Neural cell (in vitro differentiated cells): ENCODE measurements at regions not wholly inside any gene's neighbourhood (a gene's known extent, or its start where the extent isn't known, plus 50 kb on each side); places are given as distances from the start of the nearest gene placed in this dataset.

Experiments used
- H2AFZ ChIP-seq: fragments of 200-600, 300-800 bp; sonication (generic), shearing (Covaris generic); 2 replicates; pipeline ENCODE4 v1.6.0; 2014; ENCODE audit warnings: low read depth, mild to moderate bottlenecking, antibody characterized with exemption, low read length, moderate library complexity
- H3F3A ChIP-seq: fragments of 200-600 bp; shearing (Covaris generic); 2 replicates; pipeline ENCODE4 v1.6.1; 2016; ENCODE audit warnings: mild to moderate bottlenecking, moderate library complexity, mixed read lengths, antibody characterized with exemption, low read length; ENCODE audit not compliant: insufficient read depth, poor library complexity, severe bottlenecking
- H3K27ac ChIP-seq: fragments of 200-600, 300-800 bp; sonication (generic), shearing (Covaris generic); 2 replicates; pipeline ENCODE4 v1.5.1; 2014; ENCODE audit warnings: mild to moderate bottlenecking, low read length, moderate library complexity
- H3K27me3 ChIP-seq: fragments of 300-800, 200-600 bp; sonication (generic), shearing (Covaris generic); 2 replicates; pipeline ENCODE4 v1.6.0; 2014; ENCODE audit warnings: mild to moderate bottlenecking, low read depth, low read length, moderate library complexity; ENCODE audit not compliant: insufficient read depth
- H3K36me3 ChIP-seq: fragments of 300-800, 200-600 bp; sonication (generic), shearing (Covaris generic); 2 replicates; pipeline ENCODE4 v1.5.1; 2014; ENCODE audit warnings: mild to moderate bottlenecking, antibody characterized with exemption, low read length, moderate library complexity; ENCODE audit not compliant: insufficient read depth
- H3K4me2 ChIP-seq: fragments of 300-800, 200-600 bp; sonication (generic), shearing (Covaris generic); 2 replicates; pipeline ENCODE4 v1.6.0; 2014; ENCODE audit warnings: mild to moderate bottlenecking, low read length
- H3K4me3 ChIP-seq: fragments of 300-800, 200-600 bp; sonication (generic), shearing (Covaris generic); 2 replicates; pipeline ENCODE4 v1.5.1; 2014; ENCODE audit warnings: mild to moderate bottlenecking, low read length, moderate library complexity
- H3K79me2 ChIP-seq: fragments of 200-600 bp; shearing (Covaris generic); replicated peaks from 2 replicates; pipeline ENCODE4 v1.6.0; 2014; ENCODE audit warnings: mild to moderate bottlenecking, low read length, moderate library complexity; ENCODE audit not compliant: insufficient read depth
- H3K9ac ChIP-seq: fragments of 300-800, 200-600 bp; sonication (generic), shearing (Covaris generic); 2 replicates; pipeline ENCODE4 v1.6.1; 2016; ENCODE audit warnings: mild to moderate bottlenecking, low read length, mixed read lengths
- H3K9me2 ChIP-seq: fragments of 200-600 bp; shearing (Covaris generic); 2 replicates; pipeline ENCODE4 v1.6.1; 2016; ENCODE audit warnings: mild to moderate bottlenecking, low read length, mixed read lengths; ENCODE audit not compliant: insufficient read depth
- H3K9me3 ChIP-seq: fragments of 200-600, 300-800 bp; sonication (generic), shearing (Covaris generic); 2 replicates; pipeline ENCODE4 v1.6.1; 2016; ENCODE audit warnings: mild to moderate bottlenecking, mixed run types, low read length, moderate library complexity, mixed read lengths
- H4K20me1 ChIP-seq: fragments of 200-600 bp; shearing (Covaris generic); 2 replicates; pipeline ENCODE4 v1.6.1; 2016; ENCODE audit warnings: mild to moderate bottlenecking, mixed run types; ENCODE audit not compliant: insufficient read depth
- CTCF ChIP-seq: fragments of 450-650 bp; IDR thresholded peaks from 2 replicates; pipeline ENCODE4 v1.5.1; 2014; ENCODE audit warnings: antibody characterized with exemption, mild to moderate bottlenecking, moderate library complexity; ENCODE audit not compliant: poor library complexity, severe bottlenecking
- EP300 ChIP-seq: fragments of 450-650 bp; conservative IDR thresholded peaks from 2 replicates; pipeline ENCODE4 v1.6.1; 2014; ENCODE audit warnings: antibody characterized with exemption, mild to moderate bottlenecking, moderate library complexity; ENCODE audit not compliant: poor library complexity, severe bottlenecking
- EZH2 ChIP-seq: fragments of 200-600, 300-800 bp; shearing (Covaris generic), sonication (generic); IDR thresholded peaks from 2 replicates; pipeline ENCODE4 v1.6.1; 2014; ENCODE audit warnings: antibody characterized with exemption, low read length, borderline replicate concordance, mild to moderate bottlenecking; ENCODE audit not compliant: insufficient read depth, poor library complexity, severe bottlenecking
- MXI1 ChIP-seq: fragments of 450-650 bp; conservative IDR thresholded peaks from 2 replicates; pipeline ENCODE4 v1.6.1; 2014; ENCODE audit warnings: antibody characterized with exemption, mild to moderate bottlenecking; ENCODE audit not compliant: poor library complexity, severe bottlenecking
- POLR2AphosphoS5 ChIP-seq: IDR thresholded peaks from 2 replicates; pipeline ENCODE4 v1.6.1; 2012
- RAD21 ChIP-seq: fragments of 450-650 bp; conservative IDR thresholded peaks from 2 replicates; pipeline ENCODE4 v1.6.1; 2014; ENCODE audit warnings: antibody characterized with exemption, mild to moderate bottlenecking, moderate library complexity
- REST ChIP-seq: IDR thresholded peaks from 2 replicates; pipeline ENCODE4 v1.6.1; 2012; ENCODE audit warnings: borderline replicate concordance
- SMC3 ChIP-seq: fragments of 450-650 bp; conservative IDR thresholded peaks from 2 replicates; pipeline ENCODE4 v1.6.1; 2014; ENCODE audit warnings: antibody characterized with exemption, mild to moderate bottlenecking, moderate library complexity; ENCODE audit not compliant: poor library complexity
- TAF1 ChIP-seq: IDR thresholded peaks from 2 replicates; pipeline ENCODE4 v1.6.1; 2012; ENCODE audit warnings: low read depth

GRCh38 chr5:42059291-42059690 lies 134.2 kb downstream of the FBXO4 start (continued):
- no peak for TF ChIP-seq RAD21

- Histone ChIP-seq H3K36me3 (no peaks in the 10 kb centered on the region), H3K9me2 (no peaks in the 10 kb centered on the region), H3K9me3 (no peaks in the 10 kb centered on the region), H3K27me3 (no peaks in the 10 kb centered on the region), H3F3A (no peaks in the 10 kb centered on the region), H3K4me2 (no peak overlapping the region), H4K20me1 (no peaks in the 10 kb centered on the region), H3K9ac (no peak overlapping the region), H3K4me3 (no peak overlapping the region), H2AFZ (no peak overlapping the region), H3K79me2 (no peaks in the 10 kb centered on the region), H3K27ac (no peak overlapping the region)
- TF ChIP-seq REST = no peak
- no peak for TF ChIP-seq TAF1
- no peak for TF ChIP-seq SMC3
- no peak for TF ChIP-seq EP300
- no peak for TF ChIP-seq EZH2
- no peak for TF ChIP-seq MXI1
- TF ChIP-seq CTCF = no peak
- no peak for TF ChIP-seq POLR2AphosphoS5
- no peak for TF ChIP-seq RAD21
These were observed 134.8 kb downstream of the FBXO4 start for GRCh38 chr5:42059778-42060464.

GRCh38 chr5:42061121-42061520 lies 136.0 kb downstream of the FBXO4 start:
- H3K4me2 ChIP-seq = no peak overlapping the region
- H3F3A ChIP-seq = no peaks in the 10 kb centered on the region

More at GRCh38 chr5:42061121-42061520, 136.0 kb downstream of the FBXO4 start:
- H3K79me2 ChIP-seq = no peaks in the 10 kb centered on the region
- no peaks in the 10 kb centered on the region for H3K9me2 ChIP-seq
- no peaks in the 10 kb centered on the region for H3K36me3 ChIP-seq
- H2AFZ ChIP-seq = no peak overlapping the region
- no peak overlapping the region for H3K4me3 ChIP-seq
- H3K9ac ChIP-seq = no peak overlapping the region
- TF ChIP-seq MXI1 = no peak
- TF ChIP-seq TAF1 = no peak
- TF ChIP-seq SMC3 = no peak
- no peak for TF ChIP-seq RAD21
- TF ChIP-seq EZH2 = no peak
- no peak for TF ChIP-seq EP300
- TF ChIP-seq REST = no peak
- TF ChIP-seq POLR2AphosphoS5 = no peak
- no peak for TF ChIP-seq CTCF
- H3K9me3 ChIP-seq = no peaks in the 10 kb centered on the region
- no peaks in the 10 kb centered on the region for H3K27me3 ChIP-seq
- no peak overlapping the region for H3K27ac ChIP-seq
- no peaks in the 10 kb centered on the region for H4K20me1 ChIP-seq
